SK-N-MC (cell line): ENCODE measurements at regions not wholly inside any gene's neighbourhood (a gene's known extent, or its start where the extent isn't known, plus 50 kb on each side); places are given as distances from the start of the nearest gene placed in this dataset.

Experiments
- EZH2 ChIP-seq: fragments of 200-600 bp; sonication (generic); IDR thresholded peaks from one replicate; pipeline ENCODE4 v1.6.1; 2017; ENCODE audit warnings: antibody characterized with exemption
- FOXP2 ChIP-seq: optimal IDR thresholded peaks from 2 replicates; pipeline ENCODE3; 2011; ENCODE audit warnings: mild to moderate bottlenecking, moderate library complexity; ENCODE audit not compliant: insufficient read depth; ENCODE audit errors: extremely low read length, control extremely low read depth
- POLR2AphosphoS5 ChIP-seq: IDR thresholded peaks from 2 replicates; pipeline ENCODE4 v1.6.1; 2012; ENCODE audit warnings: mild to moderate bottlenecking, low read depth, low read length, borderline replicate concordance

GRCh38 chr1:209421978-209422680, 161.4 kb upstream of the CAMK1G start:
- TF ChIP-seq FOXP2 (no peak), POLR2AphosphoS5 (no peak), EZH2 (no peak)
